Bronchial epithelial cell (primary cell): ENCODE measurements at regions not wholly inside any gene's neighbourhood (a gene's known extent, or its start where the extent isn't known, plus 50 kb on each side); places are given as distances from the start of the nearest gene placed in this dataset.

Experiments used
- DNase-seq: peaks from one replicate; pipeline ENCODE4 v3.0.0-alpha.2; 2010; ENCODE audit warnings: low read depth
- FAIRE-seq: peaks from 2 replicates; lab custom pipeline; 2011; peaks lifted over from hg19 to GRCh38; lab: Jason Lieb, UNC
- H3K27me3 ChIP-seq: 2 replicates; pipeline ENCODE4 v1.5.1; 2011; ENCODE audit warnings: low read length; ENCODE audit not compliant: control insufficient read depth, insufficient read depth
- H3K36me3 ChIP-seq: 2 replicates; pipeline ENCODE4 v1.5.1; 2011; ENCODE audit warnings: low read length; ENCODE audit not compliant: control insufficient read depth, insufficient read depth
- H3K4me3 ChIP-seq: 2 replicates; pipeline ENCODE4 v1.5.1; 2011; ENCODE audit warnings: mild to moderate bottlenecking, low read depth, low read length, control low read depth
- CTCF ChIP-seq: IDR thresholded peaks from 2 replicates; pipeline ENCODE4 v1.5.1; 2011; ENCODE audit warnings: mild to moderate bottlenecking, moderate library complexity, low read length, control low read depth, inconsistent platforms; ENCODE audit not compliant: insufficient read depth, severe bottlenecking

- no peak overlapping the region for H3K4me3 ChIP-seq
- DNase-seq (no peak), FAIRE-seq (no peak)
Observed at GRCh38 chr5:56389261-56389660, 156.1 kb upstream of the ANKRD55 start.

GRCh38 chr5:56388229-56388985 lies 155.3 kb upstream of the ANKRD55 start:
- Histone ChIP-seq H3K4me3 (no peak overlapping the region), H3K36me3 (no peaks in the 10 kb centered on the region), H3K27me3 (no peaks in the 10 kb centered on the region)
- no peak for DNase-seq
- FAIRE-seq = no peak
- no peak for TF ChIP-seq CTCF

More at GRCh38 chr5:56389261-56389660, 156.1 kb upstream of the ANKRD55 start:
- H3K27me3 ChIP-seq = no peaks in the 10 kb centered on the region
- H3K36me3 ChIP-seq = no peaks in the 10 kb centered on the region
- TF ChIP-seq CTCF = no peak

GRCh38 chr5:56386046-56386445 lies 152.9 kb upstream of the ANKRD55 start:
- FAIRE-seq = no peak
- no peaks in the 10 kb centered on the region for H3K27me3 ChIP-seq
- TF ChIP-seq CTCF = no peak
- H3K36me3 ChIP-seq = no peaks in the 10 kb centered on the region
- no peak overlapping the region for H3K4me3 ChIP-seq
- DNase-seq = no peak

- DNase-seq = no peak
- Histone ChIP-seq H3K4me3 (no peak overlapping the region), H3K27me3 (no peaks in the 10 kb centered on the region), H3K36me3 (no peaks in the 10 kb centered on the region)
- FAIRE-seq = no peak
- no peak for TF ChIP-seq CTCF
Observed at GRCh38 chr5:56384186-56384585, 151.1 kb upstream of the ANKRD55 start.

GRCh38 chr5:56383761-56384160 lies 150.6 kb upstream of the ANKRD55 start:
- no peak overlapping the region for H3K4me3 ChIP-seq
- H3K36me3 ChIP-seq = no peaks in the 10 kb centered on the region
- no peak for TF ChIP-seq CTCF
- no peak for FAIRE-seq
- no peak for DNase-seq
- no peaks in the 10 kb centered on the region for H3K27me3 ChIP-seq

GRCh38 chr5:56382896-56383295 lies 149.8 kb upstream of the ANKRD55 start:
- FAIRE-seq = no peak

More at GRCh38 chr5:56382896-56383295, 149.8 kb upstream of the ANKRD55 start:
- TF ChIP-seq CTCF = no peak
- no peaks in the 10 kb centered on the region for H3K27me3 ChIP-seq
- no peak overlapping the region for H3K4me3 ChIP-seq
- DNase-seq = no peak
- H3K36me3 ChIP-seq = no peaks in the 10 kb centered on the region
